MM.1S (cell line): ENCODE measurements at regions not wholly inside any gene's neighbourhood (a gene's known extent, or its start where the extent isn't known, plus 50 kb on each side); places are given as distances from the start of the nearest gene placed in this dataset.

Experiments
- DNase-seq: peaks from one replicate; pipeline ENCODE4 v3.0.0-alpha.2; 2015
- H2AFZ ChIP-seq: fragments of 300-600 bp; sonication (generic); 2 replicates; pipeline ENCODE4 v1.6.0; 2016; ENCODE audit warnings: antibody characterized with exemption, low read length
- H3F3A ChIP-seq: fragments of 300-600 bp; sonication (generic); 2 replicates; pipeline ENCODE4 v1.6.1; 2016; ENCODE audit warnings: mild to moderate bottlenecking, antibody characterized with exemption, low read length, moderate library complexity, mixed read lengths; ENCODE audit not compliant: insufficient read depth
- H3K27ac ChIP-seq: fragments of 300-600 bp; sonication (generic); 2 replicates; pipeline ENCODE4 v1.5.1; 2016; ENCODE audit warnings: mild to moderate bottlenecking, low read length
- H3K27me3 ChIP-seq: fragments of 300-600 bp; sonication (generic); replicated peaks from 2 replicates; pipeline ENCODE4 v1.6.0; 2016; ENCODE audit warnings: low read length; ENCODE audit not compliant: insufficient read depth
- H3K36me3 ChIP-seq: fragments of 300-600 bp; sonication (generic); replicated peaks from 2 replicates; pipeline ENCODE4 v1.6.1; 2016; ENCODE audit warnings: mild to moderate bottlenecking, low read length, mixed read lengths; ENCODE audit not compliant: insufficient read depth
- H3K4me1 ChIP-seq: fragments of 300-600 bp; sonication (generic); 2 replicates; pipeline ENCODE4 v1.6.1; 2016; ENCODE audit warnings: low read length, mixed read lengths
- H3K4me2 ChIP-seq: fragments of 300-600 bp; sonication (generic); 2 replicates; pipeline ENCODE4 v1.6.0; 2016; ENCODE audit warnings: low read depth, low read length
- H3K4me3 ChIP-seq: fragments of 300-600 bp; sonication (generic); 2 replicates; pipeline ENCODE4 v1.5.1; 2016; ENCODE audit warnings: low read length, mixed read lengths
- H3K79me2 ChIP-seq: fragments of 300-600 bp; sonication (generic); 2 replicates; pipeline ENCODE4 v1.6.1; 2016; ENCODE audit warnings: mixed run types, low read length, mixed read lengths
- H3K9ac ChIP-seq: fragments of 300-600 bp; sonication (generic); 2 replicates; pipeline ENCODE4 v1.6.1; 2016; ENCODE audit warnings: low read length, mixed read lengths
- H3K9me2 ChIP-seq: fragments of 300-600 bp; sonication (generic); replicated peaks from 2 replicates; pipeline ENCODE4 v1.6.1; 2016; ENCODE audit warnings: mild to moderate bottlenecking, low read length, mixed read lengths; ENCODE audit not compliant: insufficient read depth
- H3K9me3 ChIP-seq: fragments of 300-600 bp; sonication (generic); replicated peaks from 2 replicates; pipeline ENCODE4 v1.6.1; 2016; ENCODE audit warnings: mild to moderate bottlenecking, low read length, mixed read lengths; ENCODE audit not compliant: insufficient read depth
- H4K20me1 ChIP-seq: fragments of 300-600 bp; sonication (generic); 2 replicates; pipeline ENCODE4 v1.6.1; 2016; ENCODE audit warnings: mild to moderate bottlenecking, low read length, moderate library complexity, mixed read lengths; ENCODE audit not compliant: insufficient read depth
- EZH2 ChIP-seq: fragments of 300-600 bp; sonication (generic); optimal IDR thresholded peaks from 2 replicates; pipeline ENCODE3; 2017; ENCODE audit warnings: low read depth, mild to moderate bottlenecking, antibody characterized with exemption, low read length, mixed read lengths
- EZH2phosphoT487 ChIP-seq: fragments of 300-600 bp; sonication (generic); IDR thresholded peaks from 2 replicates; pipeline ENCODE4 v1.6.1; 2018; ENCODE audit warnings: antibody characterized with exemption, low read length
- TF ChIP-seq, protein P1 (sequence below): fragments of 300-600 bp; sonication (generic); IDR thresholded peaks from 2 replicates; pipeline ENCODE4 v1.5.1; 2016; ENCODE audit warnings: antibody characterized with exemption, low read length, mixed read lengths

GRCh38 chr15:98596131-98596530 lies 52.2 kb upstream of the IGF1R start:
- H3F3A ChIP-seq = no peaks in the 10 kb centered on the region
- no peaks in the 10 kb centered on the region for H3K9me2 ChIP-seq
- no peaks in the 10 kb centered on the region for H3K27me3 ChIP-seq
- no peak for DNase-seq
- no peaks in the 10 kb centered on the region for H3K4me1 ChIP-seq
- no peaks in the 10 kb centered on the region for H4K20me1 ChIP-seq
- no peak overlapping the region for H3K9ac ChIP-seq
- H3K36me3 ChIP-seq = no peaks in the 10 kb centered on the region
- no peak overlapping the region for H3K27ac ChIP-seq
- no peak overlapping the region for H3K4me2 ChIP-seq
- no peaks in the 10 kb centered on the region for H3K9me3 ChIP-seq
- no peak overlapping the region for H3K4me3 ChIP-seq
- no peak overlapping the region for H2AFZ ChIP-seq
- TF ChIP-seq, protein P1, sequence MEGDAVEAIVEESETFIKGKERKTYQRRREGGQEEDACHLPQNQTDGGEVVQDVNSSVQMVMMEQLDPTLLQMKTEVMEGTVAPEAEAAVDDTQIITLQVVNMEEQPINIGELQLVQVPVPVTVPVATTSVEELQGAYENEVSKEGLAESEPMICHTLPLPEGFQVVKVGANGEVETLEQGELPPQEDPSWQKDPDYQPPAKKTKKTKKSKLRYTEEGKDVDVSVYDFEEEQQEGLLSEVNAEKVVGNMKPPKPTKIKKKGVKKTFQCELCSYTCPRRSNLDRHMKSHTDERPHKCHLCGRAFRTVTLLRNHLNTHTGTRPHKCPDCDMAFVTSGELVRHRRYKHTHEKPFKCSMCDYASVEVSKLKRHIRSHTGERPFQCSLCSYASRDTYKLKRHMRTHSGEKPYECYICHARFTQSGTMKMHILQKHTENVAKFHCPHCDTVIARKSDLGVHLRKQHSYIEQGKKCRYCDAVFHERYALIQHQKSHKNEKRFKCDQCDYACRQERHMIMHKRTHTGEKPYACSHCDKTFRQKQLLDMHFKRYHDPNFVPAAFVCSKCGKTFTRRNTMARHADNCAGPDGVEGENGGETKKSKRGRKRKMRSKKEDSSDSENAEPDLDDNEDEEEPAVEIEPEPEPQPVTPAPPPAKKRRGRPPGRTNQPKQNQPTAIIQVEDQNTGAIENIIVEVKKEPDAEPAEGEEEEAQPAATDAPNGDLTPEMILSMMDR = no peak
- TF ChIP-seq EZH2 = no peak
- TF ChIP-seq EZH2phosphoT487 = no peak
- no peaks in the 10 kb centered on the region for H3K79me2 ChIP-seq

DNA sequence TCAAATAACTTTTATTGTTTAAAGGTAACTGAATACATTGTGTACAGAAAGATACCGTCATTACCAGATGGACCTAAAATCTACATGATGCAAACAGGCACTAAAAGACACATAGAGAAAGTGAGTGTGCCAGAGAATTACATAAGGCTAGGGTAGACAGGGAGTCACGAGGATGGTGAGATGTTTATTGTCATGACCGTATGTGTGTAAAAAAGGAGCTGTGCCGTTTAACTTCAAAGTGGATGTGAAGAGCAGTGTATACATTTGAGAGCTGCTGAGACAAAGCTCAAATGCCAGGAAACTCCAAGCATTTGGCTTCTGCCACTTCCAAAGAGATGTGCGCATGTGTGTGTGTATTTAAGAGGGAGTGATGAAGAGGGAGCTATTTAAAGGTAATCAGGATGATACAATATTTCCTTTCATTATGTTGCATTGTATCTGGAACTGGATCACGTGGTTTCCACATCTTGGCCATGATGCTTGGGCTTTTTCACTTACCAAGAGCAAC lies 51.4 kb upstream of the IGF1R start:
- H3K4me1 ChIP-seq = no peaks in the 10 kb centered on the region
- no peak overlapping the region for H3K27ac ChIP-seq
- H3K4me2 ChIP-seq = no peak overlapping the region
- TF ChIP-seq EZH2 = no peak
- no peak for TF ChIP-seq EZH2phosphoT487
- TF ChIP-seq, protein P1 = no peak
- H3F3A ChIP-seq = no peaks in the 10 kb centered on the region
- H3K9ac ChIP-seq = no peak overlapping the region
- no peak for DNase-seq
- H3K79me2 ChIP-seq = no peaks in the 10 kb centered on the region
- H3K36me3 ChIP-seq = no peaks in the 10 kb centered on the region
- no peaks in the 10 kb centered on the region for H3K27me3 ChIP-seq
- H2AFZ ChIP-seq = no peak overlapping the region
- no peaks in the 10 kb centered on the region for H3K9me3 ChIP-seq
- no peaks in the 10 kb centered on the region for H4K20me1 ChIP-seq
- no peak overlapping the region for H3K4me3 ChIP-seq
- H3K9me2 ChIP-seq = no peaks in the 10 kb centered on the region

DNA sequence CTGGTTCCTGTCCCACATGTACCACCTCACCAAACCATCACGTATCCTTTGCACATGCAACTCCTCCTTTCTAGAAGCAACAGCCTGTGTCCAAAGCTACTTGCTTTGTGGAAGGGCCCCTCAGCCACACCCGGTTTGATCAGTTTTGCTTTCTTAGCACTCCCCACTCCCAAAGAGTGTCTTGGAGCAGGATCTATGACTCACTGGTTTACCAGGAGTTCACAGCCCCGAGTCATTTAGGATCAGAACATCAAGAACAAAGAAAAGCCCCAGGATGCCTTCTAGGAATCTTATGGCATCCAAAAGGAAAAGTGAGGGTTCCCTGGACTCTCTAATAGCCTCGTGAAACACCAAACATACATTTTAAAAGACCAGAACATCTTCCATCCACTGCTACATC lies 50.7 kb upstream of the IGF1R start:
- no peaks in the 10 kb centered on the region for H3K36me3 ChIP-seq
- no peaks in the 10 kb centered on the region for H3K27me3 ChIP-seq
- H3K4me2 ChIP-seq = no peak overlapping the region

More for the DNA sequence above, 50.7 kb upstream of the IGF1R start:
- Histone ChIP-seq H3K9me3 (no peaks in the 10 kb centered on the region), H3K9me2 (no peaks in the 10 kb centered on the region), H3K79me2 (no peaks in the 10 kb centered on the region), H3K4me3 (no peak overlapping the region), H3K9ac (no peak overlapping the region), H3K4me1 (no peaks in the 10 kb centered on the region), H3K27ac (no peak overlapping the region), H4K20me1 (no peaks in the 10 kb centered on the region), H2AFZ (no peak overlapping the region), H3F3A (no peaks in the 10 kb centered on the region)
- TF ChIP-seq, protein P1 = no peak
- TF ChIP-seq EZH2 = no peak
- no peak for TF ChIP-seq EZH2phosphoT487
- DNase-seq = no peak
